ENCODE measurements at regions not wholly inside any gene's neighbourhood (a gene's known extent, or its start where the extent isn't known, plus 50 kb on each side); places are given as distances from the start of the nearest gene placed in this dataset.

DNA sequence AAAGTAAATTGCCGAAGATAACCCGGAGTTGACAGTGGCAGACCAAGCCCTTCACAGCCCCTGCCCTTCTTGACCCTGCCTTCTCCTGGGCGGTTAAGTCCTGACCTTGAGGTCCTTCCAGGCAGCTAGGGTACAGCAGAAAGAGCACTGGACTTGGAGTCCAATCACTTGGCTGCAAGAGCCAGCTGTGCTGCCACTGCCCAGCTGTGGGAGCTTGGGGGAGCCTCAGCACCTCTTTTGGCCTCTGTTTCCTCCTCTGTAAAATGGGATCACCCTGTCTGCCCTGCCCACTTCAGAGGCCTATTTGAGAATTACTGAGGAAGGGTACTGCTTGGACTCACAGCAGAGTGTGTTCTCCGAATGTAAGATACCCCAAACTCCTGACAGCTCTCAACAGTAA, 66.2 kb upstream of the SMAD6 start:
- TF ChIP-seq, protein P1, sequence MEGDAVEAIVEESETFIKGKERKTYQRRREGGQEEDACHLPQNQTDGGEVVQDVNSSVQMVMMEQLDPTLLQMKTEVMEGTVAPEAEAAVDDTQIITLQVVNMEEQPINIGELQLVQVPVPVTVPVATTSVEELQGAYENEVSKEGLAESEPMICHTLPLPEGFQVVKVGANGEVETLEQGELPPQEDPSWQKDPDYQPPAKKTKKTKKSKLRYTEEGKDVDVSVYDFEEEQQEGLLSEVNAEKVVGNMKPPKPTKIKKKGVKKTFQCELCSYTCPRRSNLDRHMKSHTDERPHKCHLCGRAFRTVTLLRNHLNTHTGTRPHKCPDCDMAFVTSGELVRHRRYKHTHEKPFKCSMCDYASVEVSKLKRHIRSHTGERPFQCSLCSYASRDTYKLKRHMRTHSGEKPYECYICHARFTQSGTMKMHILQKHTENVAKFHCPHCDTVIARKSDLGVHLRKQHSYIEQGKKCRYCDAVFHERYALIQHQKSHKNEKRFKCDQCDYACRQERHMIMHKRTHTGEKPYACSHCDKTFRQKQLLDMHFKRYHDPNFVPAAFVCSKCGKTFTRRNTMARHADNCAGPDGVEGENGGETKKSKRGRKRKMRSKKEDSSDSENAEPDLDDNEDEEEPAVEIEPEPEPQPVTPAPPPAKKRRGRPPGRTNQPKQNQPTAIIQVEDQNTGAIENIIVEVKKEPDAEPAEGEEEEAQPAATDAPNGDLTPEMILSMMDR (IDR thresholded peaks at IDR 0.05 in 2 of 3, conservative IDR thresholded peaks at IDR 0.05 in 1 of 3; ENCODE audit: borderline replicate concordance in 1 of 3, insufficient read depth in 1 of 3, low read depth in 2 of 3, low read length in 2 of 3) = no peak
- TF ChIP-seq POLR2AphosphoS5 (IDR thresholded peaks at IDR 0.05; ENCODE audit: low read depth, low read length) (no peak), SRF (IDR thresholded peaks at IDR 0.05; ENCODE audit: low read depth) (no peak)
